Left ventricle myocardium superior (tissue), 1 donor: ENCODE measurements at regions not wholly inside any gene's neighbourhood (a gene's known extent, or its start where the extent isn't known, plus 50 kb on each side); places are given as distances from the start of the nearest gene placed in this dataset.
A peak's percentile ranks its signal among the peaks of the same experiment; 100 is the strongest.
"Not testable (repeated sequence)": the region's sequence is repeated elsewhere in the genome, so short reads cannot be mapped to it uniquely, and the experiment has no call there.

ENCODE experiments used
- ATAC-seq: fragments of 200-7000 bp; cut with Tn5 transposase; one replicate; pipeline ENCODE4 v1.9.1; 2020; ENCODE audit warnings: mild to moderate bottlenecking, moderate library complexity
- DNase-seq: peaks from one replicate; pipeline ENCODE4 v3.0.0-alpha.2; 2020
- intact Hi-C: fragments of 100-400 bp; cut with micrococcal nuclease; formaldehyde crosslinking; loops from one replicate; pipeline ENCODE4 v1.11.0; 2022
- donor health status: DM: no; HTN: yes; CAD: no; lungs with severe emphysema.

DNA sequence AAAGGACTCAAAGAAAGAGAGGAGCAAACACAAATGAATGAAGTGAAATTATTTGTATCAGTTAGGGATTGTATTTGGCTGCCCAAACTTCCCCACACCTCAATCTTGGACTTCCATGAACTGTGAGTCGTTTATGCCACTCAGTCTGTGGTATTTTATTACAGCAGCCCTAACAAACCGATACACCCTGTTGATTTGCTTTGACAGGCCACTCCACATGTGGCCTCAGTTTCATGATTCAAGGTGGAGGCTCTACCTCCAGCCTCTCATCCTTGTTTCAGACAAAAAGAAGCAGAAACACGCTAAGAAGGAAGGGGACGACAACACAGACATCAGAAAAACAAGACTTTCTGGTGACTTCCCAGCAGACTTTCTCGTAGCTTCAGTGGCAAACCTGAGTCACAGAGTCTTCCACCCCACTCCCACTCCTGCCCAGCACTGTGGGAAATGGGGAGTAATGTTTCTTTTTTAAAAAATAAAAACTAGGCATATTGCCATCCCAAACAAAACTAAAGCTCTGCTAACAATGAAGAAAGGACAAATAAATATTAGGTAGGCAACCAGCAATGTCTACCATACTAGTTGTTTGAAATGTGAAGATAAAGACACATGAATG is 52.2 kb upstream of the ABCA1 start:
- DNase-seq (no peak), ATAC-seq (no peak)
- intact Hi-C loops, result no loop called here

DNA sequence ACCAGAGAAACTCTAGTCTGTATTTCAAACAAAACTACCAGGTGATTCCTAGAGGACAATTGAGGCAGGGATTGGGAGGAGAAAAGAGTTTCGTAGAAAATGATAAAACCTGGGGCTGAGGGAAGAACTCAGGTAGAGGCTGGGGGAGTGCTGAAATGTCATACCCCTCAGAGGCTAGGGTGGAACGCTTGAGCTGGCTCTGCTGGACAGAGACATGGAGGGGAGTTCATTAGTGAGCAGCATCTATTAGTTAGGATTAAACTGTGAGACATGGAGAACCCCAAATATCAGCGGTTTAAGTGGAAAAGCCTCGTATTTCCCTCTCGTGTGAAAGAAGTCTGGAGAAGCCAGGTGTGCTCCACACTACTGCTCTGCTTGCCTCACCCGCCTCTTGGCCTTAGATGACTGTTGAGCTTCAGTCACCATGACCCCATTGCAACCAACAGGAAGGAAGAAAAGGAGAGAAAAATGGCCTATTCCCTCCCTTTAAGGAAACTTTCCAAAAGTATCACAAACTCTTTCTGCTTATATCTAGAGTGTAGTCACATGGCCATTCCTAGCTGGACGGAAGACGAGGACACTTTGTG is 53.7 kb upstream of the ABCA1 start:
- ATAC-seq, result no peak
- intact Hi-C loops, result no loop called here
- DNase-seq, result no peak

DNA sequence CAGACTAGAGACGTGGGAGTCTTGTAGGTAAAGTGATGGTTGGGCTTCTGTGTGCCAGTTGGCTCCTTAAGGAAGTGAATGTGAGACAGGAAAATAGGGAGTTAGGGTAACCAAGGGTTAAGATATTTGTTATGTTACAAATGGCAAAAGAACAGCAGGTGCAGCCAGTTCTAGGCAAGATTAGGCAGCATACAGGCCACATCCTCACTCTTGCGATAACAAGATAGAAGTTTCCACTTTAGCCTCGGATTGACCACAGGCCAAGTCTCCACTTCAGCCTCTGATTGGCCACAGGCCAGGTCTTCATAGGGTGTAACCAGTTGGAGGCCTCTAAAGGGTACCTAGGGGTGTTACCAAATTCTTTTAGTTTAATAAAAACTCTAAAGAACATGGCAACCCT is 54.6 kb upstream of the ABCA1 start:
- DNase-seq, result peak; percentile 41
- intact Hi-C loops, result no loop called here
- ATAC-seq, result peak; percentile 41

- DNase-seq (no peak), ATAC-seq (no peak)
- intact Hi-C loops, result no loop called here
Measured at GRCh38 chr9:104983491-104983890, 55.5 kb upstream of the ABCA1 start.

DNA sequence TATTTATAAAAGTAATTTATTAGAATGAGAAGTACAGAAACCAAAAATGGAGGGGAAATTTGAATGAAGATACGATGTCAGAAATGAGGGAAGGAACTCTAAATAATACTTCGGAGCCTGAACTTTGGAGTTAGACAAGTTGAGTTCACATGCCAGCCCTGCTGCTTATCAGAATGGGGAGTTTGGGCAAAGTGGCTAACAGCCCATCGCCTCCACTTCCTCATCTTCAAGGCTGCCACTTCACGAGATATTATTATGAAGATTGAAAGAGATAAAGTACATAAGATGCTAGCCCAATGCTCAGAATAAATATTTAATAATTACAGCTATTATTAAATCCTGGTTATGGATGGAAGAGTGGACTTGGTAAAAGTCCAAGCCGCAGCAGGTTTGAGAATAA is 56.2 kb upstream of the ABCA1 start:
- intact Hi-C loops, result no loop called here
- DNase-seq, result no peak
- ATAC-seq, result no peak

DNA sequence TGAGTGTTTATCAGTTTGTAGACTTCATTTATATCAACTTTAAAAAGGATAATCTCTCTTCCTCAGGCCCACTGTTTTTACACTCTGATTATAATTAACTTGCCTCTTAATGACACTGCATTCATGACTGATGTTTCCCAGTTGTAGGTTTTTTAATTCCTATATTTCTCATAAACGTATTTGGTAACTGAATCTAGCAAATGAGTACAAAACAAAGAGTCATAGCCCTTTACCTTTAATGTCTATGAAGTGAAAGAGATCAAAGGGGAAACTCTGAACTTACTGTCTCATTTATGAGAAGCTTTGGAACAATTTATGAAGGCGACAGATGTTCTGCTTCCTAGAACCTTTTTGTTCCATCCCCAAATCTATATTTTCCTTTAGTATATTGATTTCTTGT is 56.6 kb upstream of the ABCA1 start:
- ATAC-seq (no peak), DNase-seq (no peak)
- intact Hi-C loops, result no loop called here

DNA sequence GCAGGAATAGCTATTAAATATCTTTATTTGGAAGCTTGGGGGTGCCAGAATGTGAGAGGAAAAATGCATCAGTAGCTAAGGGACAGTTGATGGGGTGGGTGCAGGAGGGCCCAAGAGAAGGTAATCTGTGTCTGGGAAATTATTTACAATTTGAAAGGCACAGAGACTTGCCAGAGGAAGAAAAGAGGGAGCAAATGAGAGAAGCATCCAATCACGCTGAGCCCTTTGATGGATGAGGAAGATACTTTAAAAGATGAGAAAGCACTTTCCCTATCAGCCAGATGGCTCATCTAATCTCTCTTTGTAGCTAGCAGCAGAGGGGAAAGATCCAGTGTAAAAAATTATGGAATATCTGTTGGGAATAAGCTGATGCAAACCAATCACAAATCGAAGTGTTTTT is 57.0 kb upstream of the ABCA1 start:
- ATAC-seq (no peak), DNase-seq (no peak)
- intact Hi-C loops, result no loop called here

DNA sequence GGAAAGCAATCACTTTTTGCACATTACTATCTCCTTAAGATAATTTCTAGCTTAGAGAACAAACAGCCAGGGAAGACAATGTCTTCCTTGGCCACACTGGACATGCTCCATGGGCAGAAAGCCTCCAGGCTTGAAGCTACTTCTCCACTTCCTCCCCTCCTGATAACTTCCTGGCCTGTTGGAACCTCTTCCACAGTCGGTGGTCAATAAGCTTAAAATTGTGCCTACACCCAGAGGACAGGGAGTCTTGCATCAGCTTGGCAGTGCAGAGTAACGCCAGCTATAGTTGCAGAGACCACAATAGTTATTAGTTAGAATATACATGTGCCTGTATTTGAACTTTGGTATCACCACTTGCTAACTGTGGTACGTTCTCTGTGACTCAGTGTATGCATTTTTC is 58.1 kb upstream of the ABCA1 start:
- no peak for DNase-seq
- ATAC-seq, result no peak
- intact Hi-C loops, result no loop called here

DNA sequence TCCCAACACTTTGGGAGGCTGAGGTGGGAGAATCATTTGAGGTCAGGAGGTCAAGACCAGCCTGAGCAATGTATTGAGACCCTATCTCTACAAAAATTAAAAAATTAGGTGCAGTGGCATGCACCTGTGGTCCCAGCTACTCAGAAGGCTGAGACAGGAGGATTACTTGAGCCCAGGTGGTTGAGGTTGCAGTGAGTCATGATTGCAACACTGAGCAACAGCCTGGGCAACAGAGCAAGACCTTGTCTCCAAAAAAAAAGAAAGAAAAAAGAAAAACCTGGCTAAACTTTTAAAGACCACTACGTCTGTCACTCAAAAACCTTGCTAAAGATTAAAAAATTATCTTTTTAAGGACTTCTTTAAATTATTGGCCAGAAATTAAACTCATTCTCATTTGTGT is 59.8 kb upstream of the ABCA1 start:
- intact Hi-C loops, result no loop called here
- no peak for ATAC-seq
- no peak for DNase-seq

GRCh38 chr9:104988539-104988938 is 60.6 kb upstream of the ABCA1 start:
- intact Hi-C loops, result no loop called here
- DNase-seq, result no peak
- ATAC-seq, result no peak

GRCh38 chr9:104991144-104991953 is 63.4 kb upstream of the ABCA1 start:
- DNase-seq (peak; percentile 96), ATAC-seq (peak; percentile 86)
- intact Hi-C loops, result loop anchor here (5.0 to 10.0 kb wide), 2 partner anchors 67 to 124 kb away; partner anchors contain the start of gene ABCA1

DNA sequence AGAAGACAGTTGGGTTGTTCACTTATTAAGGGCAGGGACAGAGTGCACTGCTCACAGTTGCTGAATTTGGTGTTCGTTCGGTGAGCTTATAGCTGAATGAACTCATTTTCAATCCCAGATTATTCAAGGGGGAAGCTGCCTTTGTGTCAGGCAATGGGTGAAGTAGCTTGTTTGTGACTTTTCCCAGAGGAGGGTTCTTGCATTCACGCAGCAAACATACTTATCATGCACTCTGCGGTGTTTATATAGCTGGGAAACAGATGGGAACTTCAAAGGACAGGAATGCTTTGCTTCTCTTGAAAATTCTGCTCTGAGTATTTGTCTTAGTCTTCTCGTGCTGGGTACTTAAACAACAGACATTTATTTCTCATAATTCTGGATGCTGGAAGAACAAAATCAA is 64.7 kb upstream of the ABCA1 start:
- intact Hi-C loops, result loop anchor here (5.0 to 10.0 kb wide), 2 partner anchors 68 to 125 kb away; partner anchors contain the start of gene ABCA1
- ATAC-seq (no peak), DNase-seq (no peak)

DNA sequence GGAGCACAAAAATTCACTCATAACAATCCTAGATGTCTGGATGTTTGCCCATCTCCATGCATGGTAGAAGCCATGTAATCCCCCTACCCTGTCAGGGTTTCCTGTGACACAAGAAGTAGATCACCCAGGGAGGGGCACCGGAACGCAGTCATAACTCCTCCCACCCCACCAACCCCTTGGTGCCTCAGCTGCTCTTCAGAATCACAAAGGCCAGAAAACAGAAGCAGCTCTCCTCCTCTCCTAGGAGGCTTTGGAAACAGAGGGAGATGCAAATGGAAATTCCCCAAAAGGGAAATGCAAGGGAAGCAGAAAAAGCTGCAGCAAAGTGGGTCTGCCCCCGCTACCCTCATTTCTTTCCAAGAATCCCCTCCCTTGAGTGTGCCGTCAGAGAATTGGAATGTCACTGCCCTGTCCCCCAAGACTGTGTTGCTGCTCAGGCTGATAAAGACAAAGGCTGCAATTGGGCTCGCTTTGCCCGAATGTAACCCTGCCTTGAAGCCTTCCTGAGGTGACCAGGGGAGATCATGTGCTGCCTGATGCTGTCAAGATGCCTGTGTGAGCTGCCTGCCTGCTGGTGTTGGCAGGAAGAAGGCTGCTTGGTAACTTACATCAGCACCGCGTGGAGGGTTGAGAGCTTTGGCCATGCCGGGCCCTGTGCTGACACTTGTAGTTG is 65.5 kb upstream of the ABCA1 start:
- ATAC-seq (peak; percentile 83), DNase-seq (peak; percentile 87)
- intact Hi-C loops, result loop anchor here (5.0 to 10.0 kb wide), 2 partner anchors 69 to 126 kb away; partner anchors contain the start of gene ABCA1

- DNase-seq (no peak), ATAC-seq (no peak)
- intact Hi-C loops, result loop anchor here (10.0 kb wide), 1 partner anchor 73 kb away; the partner anchor contains the start of gene ABCA1
Measured at GRCh38 chr9:104997536-104997935, 69.6 kb upstream of the ABCA1 start.

DNA sequence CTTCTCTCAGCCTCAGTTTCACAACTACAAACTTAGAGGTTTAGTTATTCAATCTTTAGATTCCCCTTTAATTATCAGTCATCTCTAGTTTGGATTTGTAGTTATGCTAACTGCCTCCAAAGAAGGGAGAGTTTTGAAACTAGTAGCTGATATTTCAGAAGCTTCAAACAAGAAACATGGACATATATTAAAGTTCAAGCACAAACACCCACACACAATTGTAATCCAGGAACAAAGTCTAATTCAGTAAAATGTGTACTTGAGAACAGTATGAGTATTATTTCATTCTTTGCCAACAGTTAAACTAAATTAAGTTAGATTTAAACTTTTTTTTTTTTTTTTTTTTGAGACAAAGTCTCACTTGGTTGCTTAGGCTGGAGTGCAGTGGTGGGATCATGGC is 71.2 kb upstream of the ABCA1 start:
- intact Hi-C loops, result loop anchor here (10.0 kb wide), 1 partner anchor 74 kb away; the partner anchor contains the start of gene ABCA1
- DNase-seq, result no peak
- no peak for ATAC-seq

- intact Hi-C loops, DNase-seq, ATAC-seq: not testable (repeated sequence)
Measured at GRCh38 chr9:105000529-105000928, 72.6 kb upstream of the ABCA1 start.

DNA sequence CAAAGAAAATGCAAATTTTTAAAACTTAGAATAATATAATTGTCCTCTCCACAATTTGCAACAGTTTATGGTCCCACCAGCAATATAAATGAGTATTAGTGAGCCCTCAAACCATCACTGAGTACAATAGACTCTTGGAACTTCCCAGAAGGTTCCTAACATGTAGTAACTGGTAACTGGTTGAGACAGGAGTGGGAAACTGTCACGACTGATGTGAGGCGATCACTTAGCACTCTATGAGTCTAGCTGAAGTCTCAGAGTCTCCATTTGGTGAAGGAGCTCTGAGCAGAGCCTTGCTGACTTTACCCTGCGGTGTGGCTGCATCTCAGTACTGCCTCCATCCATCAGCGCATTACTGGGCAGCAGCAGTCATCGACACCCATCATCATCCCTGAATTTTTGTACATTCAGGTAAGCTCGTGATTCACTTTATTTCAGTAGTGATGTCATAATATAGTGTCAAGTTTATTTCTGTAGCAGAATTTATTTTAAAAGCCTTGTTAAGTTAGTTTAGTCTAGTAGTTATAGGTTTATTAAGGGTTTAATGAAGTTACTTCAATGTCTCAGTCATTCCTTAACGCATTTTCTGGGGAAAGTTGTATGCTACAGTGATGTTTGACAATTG is 76.6 kb upstream of the ABCA1 start:
- no peak for ATAC-seq
- intact Hi-C loops, result no loop called here

DNA sequence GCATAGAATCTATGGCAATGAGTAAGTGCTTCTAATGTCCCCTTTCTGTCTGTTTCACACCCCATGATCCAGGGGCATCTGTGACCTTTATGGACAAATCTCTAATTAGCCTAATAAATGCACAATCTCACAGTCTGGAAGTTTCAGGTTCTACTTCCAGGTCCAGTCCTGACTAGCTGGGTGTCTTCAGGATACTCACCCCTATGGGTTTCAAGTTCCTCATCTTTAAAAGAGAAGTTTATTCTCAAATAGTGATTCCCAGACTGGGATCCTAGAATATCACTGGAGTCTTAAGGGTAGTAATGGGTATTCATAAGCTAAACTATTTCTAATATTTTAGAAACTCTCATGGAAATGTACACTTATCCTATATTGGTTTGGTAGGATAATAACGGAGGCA is 77.2 kb upstream of the ABCA1 start:
- no peak for ATAC-seq
- no peak for DNase-seq
- intact Hi-C loops, result no loop called here

More for the DNA sequence above, 76.6 kb upstream of the ABCA1 start:
- no peak for DNase-seq

GRCh38 chr9:105006514-105006913 is 78.6 kb upstream of the ABCA1 start:
- ATAC-seq, result no peak
- no peak for DNase-seq
- intact Hi-C loops, result no loop called here
